HEK293T (cell line): ENCODE measurements at regions not wholly inside any gene's neighbourhood (a gene's known extent, or its start where the extent isn't known, plus 50 kb on each side); places are given as distances from the start of the nearest gene placed in this dataset.

Experiments
- CTCF ChIA-PET: fragments of 350-600 bp; formaldehyde crosslinking; extraction: SDS; loops from one replicate; lab custom pipeline; 2021; ENCODE audit warnings: antibody characterized with exemption, inconsistent platforms; lab: Yijun Ruan, JAX
- POLR2A ChIA-PET: fragments of 350-600 bp; formaldehyde crosslinking; extraction: SDS; loops from one replicate; lab custom pipeline; 2020; ENCODE audit warnings: antibody characterized with exemption, inconsistent platforms; lab: Yijun Ruan, JAX
- DNase-seq: peaks from one replicate; pipeline ENCODE4 v3.0.0; 2012; ENCODE audit warnings: mixed read lengths; ENCODE audit errors: extremely low spot score
- ARNT ChIP-seq: fragments of 450-650 bp; IDR thresholded peaks from 2 replicates; pipeline ENCODE4 v1.6.1; 2017; ENCODE audit warnings: mild to moderate bottlenecking
- BHLHE40 ChIP-seq: fragments of 450-650 bp; IDR thresholded peaks from 2 replicates; pipeline ENCODE4 v1.6.1; 2016; ENCODE audit warnings: mild to moderate bottlenecking, moderate library complexity, borderline replicate concordance
- CTBP1 ChIP-seq: fragments of 450-650 bp; IDR thresholded peaks from 2 replicates; pipeline ENCODE4 v1.6.1; 2016; ENCODE audit warnings: borderline replicate concordance
- ELF4 ChIP-seq: fragments of 450-650 bp; IDR thresholded peaks from 2 replicates; pipeline ENCODE4 v1.6.1; 2017; ENCODE audit warnings: antibody characterized with exemption
- FOXA1 ChIP-seq: fragments of 450-650 bp; IDR thresholded peaks from 2 replicates; pipeline ENCODE4 v1.6.1; 2016; ENCODE audit warnings: mild to moderate bottlenecking
- FOXK2 ChIP-seq: fragments of 450-650 bp; IDR thresholded peaks from 2 replicates; pipeline ENCODE4 v1.6.1; 2016; ENCODE audit warnings: mild to moderate bottlenecking
- FOXM1 ChIP-seq: fragments of 450-650 bp; IDR thresholded peaks from 2 replicates; pipeline ENCODE4 v1.6.1; 2017; ENCODE audit warnings: mild to moderate bottlenecking, borderline replicate concordance
- HDGF ChIP-seq: fragments of 450-650 bp; IDR thresholded peaks from 2 replicates; pipeline ENCODE4 v1.6.1; 2017; ENCODE audit warnings: antibody characterized with exemption, borderline replicate concordance
- L3MBTL2 ChIP-seq: fragments of 450-650 bp; conservative IDR thresholded peaks from 2 replicates; pipeline ENCODE4 v1.6.1; 2016; ENCODE audit warnings: mild to moderate bottlenecking
- LEF1 ChIP-seq: fragments of 450-650 bp; IDR thresholded peaks from 2 replicates; pipeline ENCODE4 v1.6.1; 2017; ENCODE audit warnings: mild to moderate bottlenecking, borderline replicate concordance
- NFRKB ChIP-seq: fragments of 450-650 bp; IDR thresholded peaks from 2 replicates; pipeline ENCODE4 v1.6.1; 2016; ENCODE audit warnings: mild to moderate bottlenecking, moderate library complexity
- PKNOX1 ChIP-seq: fragments of 450-650 bp; IDR thresholded peaks from 2 replicates; pipeline ENCODE4 v1.6.1; 2016
- SP1 ChIP-seq: fragments of 450-650 bp; IDR thresholded peaks from 2 replicates; pipeline ENCODE4 v1.6.1; 2017
- SUZ12 ChIP-seq: fragments of 450-650 bp; IDR thresholded peaks from 2 replicates; pipeline ENCODE4 v1.6.1; 2016; ENCODE audit warnings: mild to moderate bottlenecking
- TARDBP ChIP-seq: fragments of 450-650 bp; IDR thresholded peaks from 2 replicates; pipeline ENCODE4 v1.6.1; 2016
- ZNF384 ChIP-seq: fragments of 450-650 bp; IDR thresholded peaks from 2 replicates; pipeline ENCODE4 v1.6.1; 2016

GRCh38 chr10:3593611-3594010 is 191.4 kb downstream of the KLF6 start:
- ChIA-PET CTCF (no interaction called here), POLR2A (no interaction called here)
- no peak for DNase-seq
- TF ChIP-seq SUZ12, result no peak

GRCh38 chr10:3592424-3592823 is 192.6 kb downstream of the KLF6 start:
- ChIA-PET POLR2A (no interaction called here), CTCF (no interaction called here)
- no peak for DNase-seq
- TF ChIP-seq ELF4 (no peak), ARNT (no peak), FOXA1 (no peak), CTBP1 (no peak), LEF1 (no peak), FOXM1 (no peak), ZNF384 (no peak), L3MBTL2 (no peak), BHLHE40 (no peak), SP1 (no peak), TARDBP (no peak), SUZ12 (no peak), HDGF (no peak), PKNOX1 (no peak), NFRKB (no peak), FOXK2 (no peak)

- no peak for TF ChIP-seq TARDBP
- no peak for TF ChIP-seq LEF1
- TF ChIP-seq L3MBTL2, result no peak
- no peak for TF ChIP-seq FOXM1
- TF ChIP-seq ZNF384, result no peak
- no peak for TF ChIP-seq FOXK2
- no peak for TF ChIP-seq PKNOX1
- no peak for TF ChIP-seq FOXA1
- TF ChIP-seq BHLHE40, result no peak
- no peak for TF ChIP-seq SUZ12
- CTCF ChIA-PET, result no interaction called here
- POLR2A ChIA-PET, result no interaction called here
- no peak for DNase-seq
Measured at GRCh38 chr10:3588816-3589215, 196.2 kb downstream of the KLF6 start.

GRCh38 chr10:3588346-3588745 is 196.7 kb downstream of the KLF6 start:
- DNase-seq, result no peak
- ChIA-PET CTCF (no interaction called here), POLR2A (no interaction called here)
- TF ChIP-seq FOXA1 (no peak), L3MBTL2 (no peak), LEF1 (no peak), SP1 (no peak), TARDBP (no peak), SUZ12 (no peak), HDGF (no peak), ZNF384 (no peak), PKNOX1 (no peak), BHLHE40 (no peak), ARNT (no peak), ELF4 (no peak), FOXM1 (no peak), FOXK2 (no peak), CTBP1 (no peak), NFRKB (no peak)

GRCh38 chr10:3584926-3585784 is 199.9 kb downstream of the KLF6 start:
- CTCF ChIA-PET, result no interaction called here
- no peak for DNase-seq
- POLR2A ChIA-PET, result no interaction called here
- TF ChIP-seq ELF4, result no peak
- no peak for TF ChIP-seq SP1
- no peak for TF ChIP-seq CTBP1
- no peak for TF ChIP-seq FOXK2
- TF ChIP-seq BHLHE40, result no peak
- no peak for TF ChIP-seq PKNOX1
- no peak for TF ChIP-seq L3MBTL2
- no peak for TF ChIP-seq ARNT
- no peak for TF ChIP-seq NFRKB
- no peak for TF ChIP-seq ZNF384
- no peak for TF ChIP-seq FOXA1
- TF ChIP-seq LEF1, result no peak
